CD4-positive, alpha-beta T cell treated with Interleukin-21 for 1 hour (primary cell): ENCODE measurements at regions not wholly inside any gene's neighbourhood (a gene's known extent, or its start where the extent isn't known, plus 50 kb on each side); places are given as distances from the start of the nearest gene placed in this dataset.

Experiments
- DNase-seq: peaks from one replicate; pipeline ENCODE4 v3.0.0-alpha.2; 2020

- no peak for DNase-seq
These were observed 116.6 kb upstream of the TLE3 start for GRCh38 chr15:70214276-70214675.

GRCh38 chr15:70213794-70214193 is 116.1 kb upstream of the TLE3 start:
- DNase-seq, result no peak

GRCh38 chr15:70212963-70213315 is 115.2 kb upstream of the TLE3 start:
- no peak for DNase-seq

GRCh38 chr15:70212286-70212962 is 114.7 kb upstream of the TLE3 start:
- no peak for DNase-seq

- no peak for DNase-seq
These were observed 112.8 kb upstream of the TLE3 start for GRCh38 chr15:70210528-70210927.

GRCh38 chr15:70210076-70210475 is 112.4 kb upstream of the TLE3 start:
- DNase-seq, result no peak

- DNase-seq, result no peak
These were observed 111.8 kb upstream of the TLE3 start for GRCh38 chr15:70209499-70209898.

GRCh38 chr15:70208332-70208731 is 110.6 kb upstream of the TLE3 start:
- DNase-seq, result no peak

GRCh38 chr15:70206668-70207067 is 109.0 kb upstream of the TLE3 start:
- DNase-seq, result no peak

- DNase-seq, result no peak
These were observed 106.9 kb upstream of the TLE3 start for GRCh38 chr15:70204652-70205051.

- DNase-seq, result no peak
These were observed 106.4 kb upstream of the TLE3 start for GRCh38 chr15:70203981-70204560.

GRCh38 chr15:70202756-70203155 is 105.0 kb upstream of the TLE3 start:
- DNase-seq, result no peak

GRCh38 chr15:70201425-70201775 is 103.7 kb upstream of the TLE3 start:
- no peak for DNase-seq

GRCh38 chr15:70200511-70201424 is 103.1 kb upstream of the TLE3 start:
- no peak for DNase-seq

- DNase-seq, result no peak
These were observed 102.1 kb upstream of the TLE3 start for GRCh38 chr15:70199540-70200410.

GRCh38 chr15:70199124-70199482 is 101.4 kb upstream of the TLE3 start:
- DNase-seq, result no peak

- no peak for DNase-seq
These were observed 100.9 kb upstream of the TLE3 start for GRCh38 chr15:70198441-70199123.

- DNase-seq, result no peak
These were observed 100.2 kb upstream of the TLE3 start for GRCh38 chr15:70197945-70198361.

GRCh38 chr15:70197318-70197944 is 99.7 kb upstream of the TLE3 start:
- no peak for DNase-seq

- peak; percentile 56 for DNase-seq
These were observed 98.9 kb upstream of the TLE3 start for GRCh38 chr15:70196372-70197316.
